CD4-positive, alpha-beta T cell treated with Interferon alpha-2 for 1 hour (primary cell): ENCODE measurements at regions not wholly inside any gene's neighbourhood (a gene's known extent, or its start where the extent isn't known, plus 50 kb on each side); places are given as distances from the start of the nearest gene placed in this dataset.

Source experiments
- DNase-seq, 2 donors: peaks; one replicate each; pipeline ENCODE4 v3.0.0-alpha.2; 2020 to 2022

GRCh38 chr9:108546215-108546614 is 309.6 kb downstream of the ACTL7B start:
- no peak for DNase-seq

GRCh38 chr9:108545436-108545835 is 310.4 kb downstream of the ACTL7B start:
- no peak for DNase-seq

GRCh38 chr9:108544866-108545265 is 310.9 kb downstream of the ACTL7B start:
- no peak for DNase-seq

GRCh38 chr9:108543251-108543778 is 312.5 kb downstream of the ACTL7B start:
- no peak for DNase-seq

- no peak for DNase-seq
These were observed 318.0 kb downstream of the ACTL7B start for GRCh38 chr9:108537756-108538155.

- DNase-seq, result no peak
These were observed 318.8 kb downstream of the ACTL7B start for GRCh38 chr9:108536836-108537601.

GRCh38 chr9:108535526-108535925 is 320.3 kb downstream of the ACTL7B start:
- DNase-seq, result no peak

GRCh38 chr9:108534741-108535140 is 321.0 kb downstream of the ACTL7B start:
- DNase-seq, result no peak

GRCh38 chr9:108530141-108530540 is 325.6 kb downstream of the ACTL7B start:
- DNase-seq, result no peak

GRCh38 chr9:108528231-108528630 is 327.6 kb downstream of the ACTL7B start:
- no peak for DNase-seq

GRCh38 chr9:108526518-108526917 is 329.3 kb downstream of the ACTL7B start:
- DNase-seq, result no peak

- DNase-seq, result no peak
These were observed 330.6 kb downstream of the ACTL7B start for GRCh38 chr9:108525186-108525585.

- DNase-seq, result no peak
These were observed 334.7 kb downstream of the ACTL7B start for GRCh38 chr9:108521063-108521590.

GRCh38 chr9:108519437-108519836 is 336.3 kb downstream of the ACTL7B start:
- DNase-seq, result no peak

- no peak for DNase-seq
These were observed 338.0 kb downstream of the ACTL7B start for GRCh38 chr9:108517651-108518365.

- no peak for DNase-seq
These were observed 339.4 kb downstream of the ACTL7B start for GRCh38 chr9:108516391-108516790.

GRCh38 chr9:108515856-108516255 is 339.9 kb downstream of the ACTL7B start:
- no peak for DNase-seq

GRCh38 chr9:108512426-108513173 is 343.2 kb downstream of the ACTL7B start:
- DNase-seq, result no peak

- no peak for DNase-seq
These were observed 344.5 kb downstream of the ACTL7B start for GRCh38 chr9:108511307-108511706.

- no peak for DNase-seq
These were observed 358.9 kb downstream of the ACTL7B start for GRCh38 chr9:108496846-108497245.

- DNase-seq, result no peak
These were observed 366.2 kb downstream of the ACTL7B start for GRCh38 chr9:108489567-108489966.

GRCh38 chr9:108486831-108487230 is 369.0 kb downstream of the ACTL7B start:
- DNase-seq, result no peak

- DNase-seq, result no peak
These were observed 371.3 kb downstream of the ACTL7B start for GRCh38 chr9:108484468-108484867.
